ENCODE measurements at regions not wholly inside any gene's neighbourhood (a gene's known extent, or its start where the extent isn't known, plus 50 kb on each side); places are given as distances from the start of the nearest gene placed in this dataset.
"Not testable (repeated sequence)": the region's sequence is repeated elsewhere in the genome, so short reads cannot be mapped to it uniquely, and the experiment has no call there.

DNA sequence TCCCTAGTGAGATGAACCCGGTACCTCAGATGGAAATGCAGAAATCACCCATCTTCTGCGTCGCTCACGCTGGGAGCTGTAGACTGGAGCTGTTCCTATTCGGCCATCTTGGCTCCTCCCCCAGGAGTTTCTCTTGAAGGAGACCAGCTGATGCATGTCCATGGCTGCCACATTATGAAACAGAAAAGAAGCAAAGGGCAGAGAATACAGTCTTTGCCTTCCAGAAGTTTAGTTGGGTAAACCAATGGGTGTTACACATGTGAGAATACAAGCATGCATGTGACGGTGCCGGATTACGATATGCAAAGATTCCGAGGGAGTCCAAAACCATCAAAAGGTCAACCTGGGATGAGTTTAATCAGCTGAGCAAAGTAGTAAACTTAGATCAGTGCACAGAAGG, 151.6 kb downstream of the SEM1 start:
- H3K4me2 ChIP-seq (ENCODE audit: low read length): no peak overlapping the region
- H4K20me1 ChIP-seq (ENCODE audit: insufficient read depth, low read length): no peaks in the 10 kb centered on the region
- no peak for FAIRE-seq
- no peak for DNase-seq (ENCODE audit: low read depth)
- Mint-ChIP-seq H3K4me1 (ENCODE audit: low read depth, unreplicated experiment) (no peaks in the 10 kb centered on the region), H3K27me3 (ENCODE audit: low read depth, unreplicated experiment) (no peaks in the 10 kb centered on the region), H3K9me3 (ENCODE audit: unreplicated experiment) (no peaks in the 10 kb centered on the region), H3K36me3 (ENCODE audit: low read depth, unreplicated experiment) (no peaks in the 10 kb centered on the region), H3K27ac (ENCODE audit: unreplicated experiment) (no peak overlapping the region), H3K4me3 (ENCODE audit: unreplicated experiment) (no peak overlapping the region)
- no peaks in the 10 kb centered on the region for H3K4me1 ChIP-seq (ENCODE audit: insufficient read depth, low read length)
- no peaks in the 10 kb centered on the region for H3K27me3 ChIP-seq (ENCODE audit: insufficient read depth, low read length)
- H3K9me3 ChIP-seq (ENCODE audit: insufficient read depth, low read depth, low read length): no peaks in the 10 kb centered on the region
- H3K79me2 ChIP-seq (ENCODE audit: insufficient read depth, low read length): no peaks in the 10 kb centered on the region
- H3K27ac ChIP-seq (ENCODE audit: low read depth, low read length): no peak overlapping the region
- H3K9ac ChIP-seq (ENCODE audit: low read length): no peak overlapping the region
- no peak for TF ChIP-seq EZH2 (IDR thresholded peaks at IDR 0.05; ENCODE audit: insufficient read depth, low read length)
- TF ChIP-seq, protein P1, sequence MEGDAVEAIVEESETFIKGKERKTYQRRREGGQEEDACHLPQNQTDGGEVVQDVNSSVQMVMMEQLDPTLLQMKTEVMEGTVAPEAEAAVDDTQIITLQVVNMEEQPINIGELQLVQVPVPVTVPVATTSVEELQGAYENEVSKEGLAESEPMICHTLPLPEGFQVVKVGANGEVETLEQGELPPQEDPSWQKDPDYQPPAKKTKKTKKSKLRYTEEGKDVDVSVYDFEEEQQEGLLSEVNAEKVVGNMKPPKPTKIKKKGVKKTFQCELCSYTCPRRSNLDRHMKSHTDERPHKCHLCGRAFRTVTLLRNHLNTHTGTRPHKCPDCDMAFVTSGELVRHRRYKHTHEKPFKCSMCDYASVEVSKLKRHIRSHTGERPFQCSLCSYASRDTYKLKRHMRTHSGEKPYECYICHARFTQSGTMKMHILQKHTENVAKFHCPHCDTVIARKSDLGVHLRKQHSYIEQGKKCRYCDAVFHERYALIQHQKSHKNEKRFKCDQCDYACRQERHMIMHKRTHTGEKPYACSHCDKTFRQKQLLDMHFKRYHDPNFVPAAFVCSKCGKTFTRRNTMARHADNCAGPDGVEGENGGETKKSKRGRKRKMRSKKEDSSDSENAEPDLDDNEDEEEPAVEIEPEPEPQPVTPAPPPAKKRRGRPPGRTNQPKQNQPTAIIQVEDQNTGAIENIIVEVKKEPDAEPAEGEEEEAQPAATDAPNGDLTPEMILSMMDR (IDR thresholded peaks at IDR 0.05; ENCODE audit: insufficient read depth, low read depth, low read length): no peak
- H3K4me3 ChIP-seq (ENCODE audit: insufficient read depth, low read depth, low read length): no peak overlapping the region
- H2AFZ ChIP-seq (ENCODE audit: low read depth, low read length): no peak overlapping the region
- no peaks in the 10 kb centered on the region for H3K36me3 ChIP-seq (ENCODE audit: insufficient read depth, low read length)

DNA sequence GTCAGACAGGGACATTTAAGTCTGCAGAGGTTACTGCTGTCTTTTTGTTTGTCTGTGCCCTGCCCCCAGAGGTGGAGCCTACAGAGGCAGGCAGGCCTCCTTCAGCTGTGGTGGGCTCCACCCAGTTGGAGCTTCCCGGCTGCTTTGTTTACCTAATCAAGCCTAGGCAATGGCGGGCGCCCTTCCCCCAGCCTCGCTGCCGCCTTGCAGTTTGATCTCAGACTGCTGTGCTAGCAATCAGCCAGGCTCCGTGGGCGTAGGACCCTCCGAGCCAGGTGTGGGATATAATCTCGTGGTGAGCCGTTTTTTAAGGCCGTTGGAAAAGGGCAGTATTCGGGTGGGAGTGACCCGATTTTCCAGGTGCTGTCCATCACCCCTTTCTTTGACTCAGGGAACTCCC, 152.0 kb downstream of the SEM1 start:
- DNase-seq (ENCODE audit: low read depth); H3K27me3 Mint-ChIP-seq (ENCODE audit: low read depth, unreplicated experiment); H3K4me1 Mint-ChIP-seq (ENCODE audit: low read depth, unreplicated experiment); H3K36me3 Mint-ChIP-seq (ENCODE audit: low read depth, unreplicated experiment); H3K4me2 ChIP-seq (ENCODE audit: low read length); H3K9me3 Mint-ChIP-seq (ENCODE audit: unreplicated experiment); H3K9ac ChIP-seq (ENCODE audit: low read length); H3K4me3 ChIP-seq (ENCODE audit: insufficient read depth, low read depth, low read length); H3K4me3 Mint-ChIP-seq (ENCODE audit: unreplicated experiment); H3K27me3 ChIP-seq (ENCODE audit: insufficient read depth, low read length); H3K27ac Mint-ChIP-seq (ENCODE audit: unreplicated experiment); H3K4me1 ChIP-seq (ENCODE audit: insufficient read depth, low read length); H2AFZ ChIP-seq (ENCODE audit: low read depth, low read length); FAIRE-seq; H3K9me3 ChIP-seq (ENCODE audit: insufficient read depth, low read depth, low read length); H3K27ac ChIP-seq (ENCODE audit: low read depth, low read length); H4K20me1 ChIP-seq (ENCODE audit: insufficient read depth, low read length); H3K79me2 ChIP-seq (ENCODE audit: insufficient read depth, low read length); H3K36me3 ChIP-seq (ENCODE audit: insufficient read depth, low read length): not testable (repeated sequence)

DNA sequence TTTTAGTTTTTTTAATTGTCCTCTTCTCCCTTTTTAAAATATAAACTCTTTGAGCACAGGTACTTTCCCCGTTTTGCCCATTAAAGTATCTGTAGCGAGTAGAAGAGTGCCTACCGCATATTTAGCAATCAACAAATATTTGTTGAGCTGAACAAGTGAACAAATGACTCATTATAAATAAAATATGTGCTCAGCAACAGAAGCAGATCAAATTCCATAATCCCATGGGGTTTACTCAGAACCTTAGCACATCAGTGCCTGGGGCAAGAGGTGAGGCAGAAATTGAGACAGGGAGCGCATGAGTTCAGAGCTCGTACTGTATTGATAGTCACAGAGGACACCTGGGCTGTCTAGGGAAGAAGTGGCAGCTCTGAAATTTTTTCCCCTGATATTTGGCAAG, 161.0 kb downstream of the SEM1 start:
- Histone ChIP-seq H3K4me2 (ENCODE audit: low read length) (no peak overlapping the region), H3K4me1 (ENCODE audit: insufficient read depth, low read length) (no peaks in the 10 kb centered on the region), H3K9ac (ENCODE audit: low read length) (no peak overlapping the region), H3K9me3 (ENCODE audit: insufficient read depth, low read depth, low read length) (no peaks in the 10 kb centered on the region), H2AFZ (ENCODE audit: low read depth, low read length) (no peak overlapping the region), H3K27ac (ENCODE audit: low read depth, low read length) (no peak overlapping the region), H4K20me1 (ENCODE audit: insufficient read depth, low read length) (no peaks in the 10 kb centered on the region), H3K79me2 (ENCODE audit: insufficient read depth, low read length) (no peaks in the 10 kb centered on the region), H3K27me3 (ENCODE audit: insufficient read depth, low read length) (no peaks in the 10 kb centered on the region), H3K4me3 (ENCODE audit: insufficient read depth, low read depth, low read length) (no peak overlapping the region), H3K36me3 (ENCODE audit: insufficient read depth, low read length) (no peaks in the 10 kb centered on the region)
- H3K27me3 Mint-ChIP-seq (ENCODE audit: low read depth, unreplicated experiment): no peaks in the 10 kb centered on the region
- FAIRE-seq: no peak
- H3K9me3 Mint-ChIP-seq (ENCODE audit: unreplicated experiment): no peaks in the 10 kb centered on the region
- no peak for DNase-seq (ENCODE audit: low read depth)
- no peak for TF ChIP-seq EZH2 (IDR thresholded peaks at IDR 0.05; ENCODE audit: insufficient read depth, low read length)
- TF ChIP-seq, protein P1 (IDR thresholded peaks at IDR 0.05; ENCODE audit: insufficient read depth, low read depth, low read length): no peak
- H3K36me3 Mint-ChIP-seq (ENCODE audit: low read depth, unreplicated experiment): no peaks in the 10 kb centered on the region
- H3K27ac Mint-ChIP-seq (ENCODE audit: unreplicated experiment): no peak overlapping the region
- peaks cover 8% of the 10 kb centered on the region for H3K4me1 Mint-ChIP-seq (ENCODE audit: low read depth, unreplicated experiment)
- H3K4me3 Mint-ChIP-seq (ENCODE audit: unreplicated experiment): no peak overlapping the region

Data from astrocyte (in vitro differentiated cells and primary cell).